ENCODE measurements at regions not wholly inside any gene's neighbourhood (a gene's known extent, or its start where the extent isn't known, plus 50 kb on each side); places are given as distances from the start of the nearest gene placed in this dataset.

DNA sequence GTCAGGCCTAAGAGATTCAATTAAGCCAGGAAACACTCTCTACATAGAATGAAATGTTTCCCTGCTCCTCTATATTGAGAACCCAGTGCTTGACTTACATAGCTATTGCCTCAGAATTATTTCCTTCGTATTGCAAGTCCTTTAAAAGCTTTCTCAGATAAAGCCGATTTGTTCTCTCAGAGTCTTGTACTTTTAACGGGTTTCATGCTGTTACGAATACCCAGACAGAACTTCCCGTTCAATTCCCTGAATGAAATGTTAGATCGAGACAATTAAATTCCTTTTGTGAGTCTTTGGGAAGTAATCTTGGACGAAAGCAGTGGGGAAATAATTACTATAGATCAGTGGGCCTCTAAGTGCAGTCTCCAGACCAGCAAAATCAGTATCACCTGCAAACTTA is 102.8 kb upstream of the CHL1 start:
- TF ChIP-seq MCM5 (IDR thresholded peaks at IDR 0.05; ENCODE audit: low read depth), result no peak
- no peak for TF ChIP-seq ZNF24 (IDR thresholded peaks at IDR 0.05)
- TF ChIP-seq SAFB2 (IDR thresholded peaks at IDR 0.05; ENCODE audit: borderline replicate concordance, low read depth, low read length, severe bottlenecking), result no peak
- TF ChIP-seq ZNF77 (CRISPR knock-in tag; IDR thresholded peaks at IDR 0.05), result no peak
- TF ChIP-seq HLTF (IDR thresholded peaks at IDR 0.05), result no peak
- no peak for TF ChIP-seq SRSF3 (IDR thresholded peaks at IDR 0.05; ENCODE audit: insufficient read depth, low read length)
- no peak for TF ChIP-seq ZNF436 (CRISPR knock-in tag; IDR thresholded peaks at IDR 0.05)
- TF ChIP-seq HEY1 (CRISPR knock-in tag; IDR thresholded peaks at IDR 0.05; ENCODE audit: borderline replicate concordance), result no peak
- TF ChIP-seq, protein P1, sequence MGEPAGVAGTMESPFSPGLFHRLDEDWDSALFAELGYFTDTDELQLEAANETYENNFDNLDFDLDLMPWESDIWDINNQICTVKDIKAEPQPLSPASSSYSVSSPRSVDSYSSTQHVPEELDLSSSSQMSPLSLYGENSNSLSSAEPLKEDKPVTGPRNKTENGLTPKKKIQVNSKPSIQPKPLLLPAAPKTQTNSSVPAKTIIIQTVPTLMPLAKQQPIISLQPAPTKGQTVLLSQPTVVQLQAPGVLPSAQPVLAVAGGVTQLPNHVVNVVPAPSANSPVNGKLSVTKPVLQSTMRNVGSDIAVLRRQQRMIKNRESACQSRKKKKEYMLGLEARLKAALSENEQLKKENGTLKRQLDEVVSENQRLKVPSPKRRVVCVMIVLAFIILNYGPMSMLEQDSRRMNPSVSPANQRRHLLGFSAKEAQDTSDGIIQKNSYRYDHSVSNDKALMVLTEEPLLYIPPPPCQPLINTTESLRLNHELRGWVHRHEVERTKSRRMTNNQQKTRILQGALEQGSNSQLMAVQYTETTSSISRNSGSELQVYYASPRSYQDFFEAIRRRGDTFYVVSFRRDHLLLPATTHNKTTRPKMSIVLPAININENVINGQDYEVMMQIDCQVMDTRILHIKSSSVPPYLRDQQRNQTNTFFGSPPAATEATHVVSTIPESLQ (CRISPR knock-in tag; IDR thresholded peaks at IDR 0.05), result no peak
- no peak for TF ChIP-seq ERF (CRISPR knock-in tag; IDR thresholded peaks at IDR 0.05)
- TF ChIP-seq ZNF174 (CRISPR knock-in tag; IDR thresholded peaks at IDR 0.05), result no peak
- TF ChIP-seq, protein P2, sequence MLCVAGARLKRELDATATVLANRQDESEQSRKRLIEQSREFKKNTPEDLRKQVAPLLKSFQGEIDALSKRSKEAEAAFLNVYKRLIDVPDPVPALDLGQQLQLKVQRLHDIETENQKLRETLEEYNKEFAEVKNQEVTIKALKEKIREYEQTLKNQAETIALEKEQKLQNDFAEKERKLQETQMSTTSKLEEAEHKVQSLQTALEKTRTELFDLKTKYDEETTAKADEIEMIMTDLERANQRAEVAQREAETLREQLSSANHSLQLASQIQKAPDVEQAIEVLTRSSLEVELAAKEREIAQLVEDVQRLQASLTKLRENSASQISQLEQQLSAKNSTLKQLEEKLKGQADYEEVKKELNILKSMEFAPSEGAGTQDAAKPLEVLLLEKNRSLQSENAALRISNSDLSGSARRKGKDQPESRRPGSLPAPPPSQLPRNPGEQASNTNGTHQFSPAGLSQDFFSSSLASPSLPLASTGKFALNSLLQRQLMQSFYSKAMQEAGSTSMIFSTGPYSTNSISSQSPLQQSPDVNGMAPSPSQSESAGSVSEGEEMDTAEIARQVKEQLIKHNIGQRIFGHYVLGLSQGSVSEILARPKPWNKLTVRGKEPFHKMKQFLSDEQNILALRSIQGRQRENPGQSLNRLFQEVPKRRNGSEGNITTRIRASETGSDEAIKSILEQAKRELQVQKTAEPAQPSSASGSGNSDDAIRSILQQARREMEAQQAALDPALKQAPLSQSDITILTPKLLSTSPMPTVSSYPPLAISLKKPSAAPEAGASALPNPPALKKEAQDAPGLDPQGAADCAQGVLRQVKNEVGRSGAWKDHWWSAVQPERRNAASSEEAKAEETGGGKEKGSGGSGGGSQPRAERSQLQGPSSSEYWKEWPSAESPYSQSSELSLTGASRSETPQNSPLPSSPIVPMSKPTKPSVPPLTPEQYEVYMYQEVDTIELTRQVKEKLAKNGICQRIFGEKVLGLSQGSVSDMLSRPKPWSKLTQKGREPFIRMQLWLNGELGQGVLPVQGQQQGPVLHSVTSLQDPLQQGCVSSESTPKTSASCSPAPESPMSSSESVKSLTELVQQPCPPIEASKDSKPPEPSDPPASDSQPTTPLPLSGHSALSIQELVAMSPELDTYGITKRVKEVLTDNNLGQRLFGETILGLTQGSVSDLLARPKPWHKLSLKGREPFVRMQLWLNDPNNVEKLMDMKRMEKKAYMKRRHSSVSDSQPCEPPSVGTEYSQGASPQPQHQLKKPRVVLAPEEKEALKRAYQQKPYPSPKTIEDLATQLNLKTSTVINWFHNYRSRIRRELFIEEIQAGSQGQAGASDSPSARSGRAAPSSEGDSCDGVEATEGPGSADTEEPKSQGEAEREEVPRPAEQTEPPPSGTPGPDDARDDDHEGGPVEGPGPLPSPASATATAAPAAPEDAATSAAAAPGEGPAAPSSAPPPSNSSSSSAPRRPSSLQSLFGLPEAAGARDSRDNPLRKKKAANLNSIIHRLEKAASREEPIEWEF (CRISPR knock-in tag; IDR thresholded peaks at IDR 0.05), result no peak
- no peaks in the 10 kb centered on the region for H3K4me1 ChIP-seq (replicated peaks in 1 of 2; ENCODE audit: control insufficient read depth in 2 of 2, insufficient read depth in 2 of 2, low read length in 2 of 2)
- H3K36me3 ChIP-seq (ENCODE audit: control insufficient read depth, insufficient read depth, low read length), result no peaks in the 10 kb centered on the region
- H3K4me2 ChIP-seq (ENCODE audit: insufficient read depth, low read length), result no peak overlapping the region
- no peak overlapping the region for H2AFZ ChIP-seq (ENCODE audit: low read depth, low read length)
- no peaks in the 10 kb centered on the region for H3K9me1 ChIP-seq (ENCODE audit: control insufficient read depth, insufficient read depth, low read length)
- H3K9ac ChIP-seq (ENCODE audit: insufficient read depth in 1 of 2, low read depth in 2 of 2, low read length in 2 of 2), result no peak overlapping the region
- H4K20me1 ChIP-seq (replicated peaks; ENCODE audit: control insufficient read depth, insufficient read depth, low read length), result no peaks in the 10 kb centered on the region
- ChIA-PET CTCF (ENCODE audit: low intra/inter-chr PET ratio) (no interaction called here), POLR2A (no interaction called here)
- DNase-seq (ENCODE audit: extremely low read depth in 1 of 4, low spot score in 3 of 4) (no peak), ATAC-seq (no peak), FAIRE-seq (no peak)
- in situ Hi-C loops (cut with MboI) (no loop called here), intact Hi-C loops (cut with micrococcal nuclease) (no loop called here)
- BruUV-seq (replicated peaks), result no TSS peak
- peaks cover 1% of the 10 kb centered on the region; the same call in 1 of the 2 replicates for H3K9me3 ChIP-seq (replicated peaks; ENCODE audit: control insufficient read depth, insufficient read depth, low read depth, low read length)
- H3K4me3 ChIP-seq, result no peak overlapping the region
- WGBS (ENCODE audit: insufficient coverage, low coverage, missing lambda C conversion rate), result under 1% methylated on average over 7 of the region's 7 CpGs
- no peaks in the 10 kb centered on the region for H3K79me2 ChIP-seq (ENCODE audit: control insufficient read depth, insufficient read depth, low read length)
- H3K27ac ChIP-seq (ENCODE audit: extremely low read depth, low read depth, low read length), result no peak overlapping the region
- no peaks in the 10 kb centered on the region for H3K27me3 ChIP-seq (ENCODE audit: control insufficient read depth in 2 of 2, insufficient read depth in 2 of 2, low read length in 2 of 2)

Data from K562 (cell line).